ENCODE measurements at regions not wholly inside any gene's neighbourhood (a gene's known extent, or its start where the extent isn't known, plus 50 kb on each side); places are given as distances from the start of the nearest gene placed in this dataset.
"Not testable (repeated sequence)": the region's sequence is repeated elsewhere in the genome, so short reads cannot be mapped to it uniquely, and the experiment has no call there.

GRCh38 chr2:77721593-77721992, 199.4 kb upstream of the LRRTM4 start:
- no peak for DNase-seq (ENCODE audit: low read depth)

DNA sequence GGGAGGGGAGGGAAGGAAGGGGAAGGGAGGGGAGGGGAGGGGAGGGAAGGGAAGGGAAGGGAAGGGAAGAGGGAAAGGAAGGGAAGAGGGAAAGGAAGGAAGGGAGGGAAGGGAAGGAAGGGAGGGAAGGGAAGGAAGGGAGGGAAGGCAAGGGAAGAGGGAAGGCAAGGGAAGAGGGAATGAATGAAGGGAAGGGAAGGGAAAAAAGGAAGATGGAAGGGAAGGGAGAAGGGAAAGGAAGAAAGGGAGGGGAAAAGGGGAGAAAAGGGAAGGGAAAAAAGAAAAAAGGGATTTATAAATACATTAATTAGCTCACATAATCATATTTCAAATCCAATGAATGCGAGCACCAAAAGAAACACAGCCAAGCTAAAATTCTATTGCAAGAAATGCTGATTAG, 202.9 kb upstream of the LRRTM4 start:
- DNase-seq (ENCODE audit: low read depth): no peak

- not testable (repeated sequence) for DNase-seq (ENCODE audit: low read depth)
Observed at GRCh38 chr2:77734662-77735340, 212.6 kb upstream of the LRRTM4 start.

DNA sequence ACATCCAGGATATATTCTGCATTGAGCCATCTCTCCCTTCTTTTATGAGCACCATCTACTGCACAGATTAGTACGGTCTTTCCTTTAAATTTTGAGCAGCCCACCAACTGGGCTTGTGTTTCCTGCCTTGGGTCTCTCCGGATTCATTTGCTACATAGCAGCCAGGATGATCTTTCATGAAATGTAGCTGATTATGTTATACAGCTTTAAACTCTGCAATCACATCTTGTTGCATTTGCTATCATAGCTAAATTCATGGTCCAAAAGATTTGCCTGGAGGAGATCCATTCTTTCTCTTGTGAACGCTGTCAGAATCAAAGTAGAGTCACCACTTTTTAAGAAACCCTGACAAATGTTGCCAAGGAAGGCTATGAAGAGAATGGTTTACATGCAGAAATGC, 215.1 kb upstream of the LRRTM4 start:
- DNase-seq (ENCODE audit: low read depth): no peak

DNA sequence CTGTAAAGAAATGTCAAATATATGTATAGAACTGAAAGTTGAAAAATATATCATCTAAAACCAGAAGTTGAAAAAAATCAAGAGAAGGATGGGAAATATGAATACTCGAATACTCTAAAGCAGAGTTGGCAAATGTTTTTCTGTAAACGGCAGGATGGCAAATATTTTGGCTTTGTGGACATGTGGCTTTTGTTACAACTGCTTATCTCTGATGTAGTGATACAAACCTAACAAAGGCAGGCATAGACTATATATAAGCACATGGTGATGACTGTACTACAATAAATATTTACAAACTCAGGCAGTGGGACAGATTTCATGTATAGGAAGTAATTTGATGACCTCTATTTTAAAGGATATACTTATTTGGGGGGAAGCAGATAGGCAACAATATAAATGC, 224.6 kb upstream of the LRRTM4 start:
- DNase-seq (ENCODE audit: low read depth): no peak

DNA sequence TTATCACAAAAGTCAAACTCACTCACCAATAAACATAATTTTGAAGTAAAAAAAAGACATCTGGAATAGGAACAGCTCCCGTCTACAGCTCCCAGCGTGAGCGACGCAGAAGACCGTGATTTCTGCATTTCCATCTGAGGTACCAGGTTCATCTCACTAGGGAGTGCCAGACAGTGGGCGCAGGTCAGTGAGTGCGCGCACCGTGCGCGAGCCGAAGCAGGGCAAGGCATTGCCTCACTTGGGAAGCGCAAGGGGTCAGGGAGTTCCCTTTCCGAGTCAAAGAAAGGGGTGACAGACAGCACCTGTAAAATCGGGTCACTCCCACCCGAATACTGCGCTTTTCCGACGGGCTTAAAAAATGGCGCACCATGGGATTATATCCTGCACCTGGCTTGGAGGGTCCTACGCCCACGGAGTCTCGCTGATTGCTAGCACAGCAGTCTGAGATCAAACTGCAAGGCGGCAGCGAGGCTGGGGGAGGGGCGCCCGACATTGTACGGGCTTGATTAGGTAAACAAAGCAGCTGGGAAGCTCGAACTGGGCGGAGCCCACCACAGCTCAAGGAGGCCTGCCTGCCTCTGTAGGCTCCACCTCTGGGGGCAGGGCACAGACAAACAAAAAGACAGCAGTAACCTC, 231.7 kb upstream of the LRRTM4 start:
- not testable (repeated sequence) for DNase-seq (ENCODE audit: low read depth)

- DNase-seq (ENCODE audit: low read depth): no peak
Observed at GRCh38 chr2:77767388-77768076, 245.4 kb upstream of the LRRTM4 start.

DNA sequence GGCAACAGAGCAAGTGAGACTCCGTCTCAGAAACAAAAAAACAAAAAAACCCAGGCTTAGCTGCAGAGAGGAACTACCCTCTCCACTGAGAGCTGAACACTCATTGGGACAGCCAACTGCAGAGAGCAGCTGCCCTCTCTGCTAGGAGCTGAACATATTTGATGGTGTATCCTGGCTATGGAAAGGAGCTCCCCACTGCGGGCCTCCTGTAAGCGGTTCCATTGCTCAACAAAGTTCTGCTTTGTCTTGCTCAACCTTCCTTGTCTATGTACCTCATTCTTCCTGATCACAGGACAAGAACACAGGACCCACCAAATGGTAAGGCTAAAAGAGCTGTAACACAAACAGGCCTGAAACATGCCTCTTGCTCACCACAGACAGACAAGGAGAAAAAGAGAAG, 246.3 kb upstream of the LRRTM4 start:
- no peak for DNase-seq (ENCODE audit: low read depth)

DNA sequence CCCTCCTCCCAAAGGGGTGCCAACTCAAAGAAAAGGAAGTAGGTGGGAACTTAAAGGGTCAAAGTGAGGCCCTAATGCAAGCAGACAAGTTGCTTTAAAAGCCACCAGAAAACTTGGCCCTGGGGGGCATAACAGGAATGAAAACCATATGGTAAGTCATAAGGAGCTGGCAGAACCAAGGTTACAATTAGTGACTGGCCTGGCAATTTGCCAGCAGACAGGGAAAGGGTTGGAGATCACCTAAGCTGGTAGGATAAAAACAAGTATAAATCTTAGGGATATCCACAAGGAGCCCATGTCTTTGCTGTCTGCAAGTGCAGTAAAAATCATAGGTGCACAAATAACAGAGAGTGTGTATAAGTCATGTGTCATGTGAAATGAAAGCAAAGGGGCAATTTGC, 256.7 kb upstream of the LRRTM4 start:
- no peak for DNase-seq (ENCODE audit: low read depth)

DNA sequence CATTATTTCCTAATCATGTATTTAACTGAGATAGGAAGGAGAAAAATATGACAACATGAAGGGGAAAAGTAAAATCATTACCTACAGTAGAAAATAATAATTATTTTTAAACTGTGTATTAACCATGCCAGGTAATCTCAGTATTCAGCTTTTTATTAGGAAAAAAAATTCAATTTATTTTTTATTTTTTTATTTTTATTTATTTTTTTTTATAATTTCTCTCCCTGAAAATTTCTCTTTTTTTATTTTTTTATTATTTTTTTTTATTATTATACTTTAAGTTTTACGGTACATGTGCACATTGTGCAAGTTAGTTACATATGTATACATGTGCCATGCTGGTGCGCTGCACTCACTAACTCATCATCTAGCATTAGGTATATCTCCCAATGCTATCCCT, 271.3 kb upstream of the LRRTM4 start:
- DNase-seq (ENCODE audit: low read depth): not testable (repeated sequence)

DNA sequence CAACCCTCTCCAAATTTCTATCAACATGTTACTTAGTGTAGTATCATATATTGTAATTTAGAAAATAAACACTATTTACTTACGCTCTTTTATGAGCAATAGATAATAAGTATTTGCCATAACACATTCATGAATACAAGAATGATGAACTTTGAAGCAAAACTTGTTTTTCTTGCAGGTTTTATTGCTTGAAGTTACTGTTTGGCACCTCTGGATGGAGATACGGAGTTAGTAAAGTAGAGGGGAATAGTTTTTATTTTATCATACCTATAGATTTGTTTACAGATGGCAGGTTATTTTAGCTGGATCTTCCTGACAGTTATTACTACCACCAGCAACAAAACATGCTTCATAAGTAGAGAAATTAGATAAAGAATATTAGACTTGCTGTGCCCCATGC, 274.2 kb upstream of the LRRTM4 start:
- no peak for DNase-seq (ENCODE audit: low read depth)

DNA sequence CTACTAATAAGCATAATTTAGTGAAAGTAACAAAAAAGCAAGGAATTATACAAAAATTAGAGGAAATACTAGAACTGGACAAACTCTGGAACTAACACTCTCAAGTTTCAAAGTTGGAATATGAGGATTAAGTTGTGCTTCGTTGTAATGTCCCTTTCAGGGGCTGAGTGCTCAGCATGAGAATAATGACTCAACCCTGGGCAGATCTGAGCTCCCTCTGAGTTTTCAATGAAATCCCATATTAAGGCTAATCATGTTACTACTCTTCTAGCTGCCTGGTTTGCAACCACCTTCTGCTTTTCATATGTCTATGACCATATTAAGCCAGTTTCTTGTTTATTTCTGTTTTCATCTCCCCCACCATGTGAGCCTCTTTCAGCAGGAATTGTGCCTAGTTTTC, 274.9 kb upstream of the LRRTM4 start:
- DNase-seq (ENCODE audit: low read depth): no peak

DNA sequence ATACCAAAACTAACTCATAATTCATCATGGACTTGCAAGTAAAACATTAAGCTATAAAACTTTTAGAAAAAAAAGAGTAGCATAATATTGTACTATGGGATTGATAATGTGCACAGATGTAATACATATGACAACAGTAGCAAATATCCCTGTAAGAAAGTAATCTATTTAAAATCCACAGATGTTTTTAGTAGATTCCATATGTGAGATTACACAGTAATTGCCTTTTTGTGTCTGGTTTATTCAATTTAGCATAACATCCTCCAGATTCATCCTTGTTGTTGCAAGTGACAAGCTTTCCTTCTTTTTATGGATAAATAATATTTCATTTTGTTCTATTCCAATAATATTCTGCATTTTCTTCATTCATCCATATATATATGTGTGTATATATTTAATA, 278.2 kb upstream of the LRRTM4 start:
- DNase-seq (ENCODE audit: low read depth): no peak

DNA sequence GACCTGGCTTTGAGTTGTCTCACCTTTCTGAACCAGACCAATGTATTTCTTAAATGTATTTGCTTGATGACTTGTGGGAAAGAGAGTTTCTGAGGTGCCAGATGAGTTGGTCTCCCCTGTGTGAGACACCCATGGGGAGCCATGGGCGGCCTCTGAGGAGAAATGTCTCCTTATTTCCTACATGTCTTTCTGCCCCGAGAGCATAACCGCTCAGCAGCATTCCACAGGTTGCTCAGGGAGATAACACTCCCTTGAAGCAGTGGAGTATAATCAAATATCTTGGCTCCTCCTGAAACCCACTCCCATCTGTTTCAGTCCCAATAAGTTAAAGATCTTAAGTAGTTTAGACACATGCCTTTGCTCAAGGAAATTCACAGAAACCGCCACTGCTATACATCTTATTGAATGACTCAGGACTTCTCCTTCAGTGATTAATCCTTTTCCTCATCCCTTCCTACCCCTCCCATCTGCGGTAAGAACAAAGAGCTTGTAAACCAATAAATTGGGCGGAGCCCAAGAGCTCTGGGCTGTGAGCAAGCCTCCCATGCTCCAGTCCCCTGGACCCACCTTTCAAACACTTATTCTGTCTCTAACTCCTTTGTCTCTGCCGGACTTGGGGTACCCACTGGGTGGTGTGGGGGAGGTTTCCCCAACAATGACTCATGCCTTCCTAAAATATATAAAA, 285.5 kb upstream of the LRRTM4 start:
- peak; percentile 5 for DNase-seq (ENCODE audit: low read depth)

GRCh38 chr2:77808599-77808998, 286.4 kb upstream of the LRRTM4 start:
- no peak for DNase-seq (ENCODE audit: low read depth)

DNA sequence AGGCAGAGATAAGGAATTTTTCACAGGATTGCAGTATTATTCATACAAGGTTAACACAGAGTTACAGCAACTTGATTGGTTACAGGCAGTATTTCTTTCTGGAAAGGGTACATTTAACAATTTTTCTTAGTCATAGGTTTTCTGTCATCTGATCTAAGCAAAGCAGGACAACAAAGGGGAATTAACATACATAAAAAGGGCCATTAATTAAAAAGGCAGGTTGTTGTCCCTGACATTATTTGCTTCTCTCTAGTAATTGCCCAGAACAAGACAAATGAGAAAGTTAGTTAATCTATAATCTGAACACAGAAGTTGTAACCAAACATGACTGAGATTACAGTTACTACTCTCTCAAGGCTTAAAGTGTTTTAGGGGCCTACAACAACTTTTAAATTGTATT, 291.4 kb upstream of the LRRTM4 start:
- DNase-seq (ENCODE audit: low read depth): peak; percentile 2

DNA sequence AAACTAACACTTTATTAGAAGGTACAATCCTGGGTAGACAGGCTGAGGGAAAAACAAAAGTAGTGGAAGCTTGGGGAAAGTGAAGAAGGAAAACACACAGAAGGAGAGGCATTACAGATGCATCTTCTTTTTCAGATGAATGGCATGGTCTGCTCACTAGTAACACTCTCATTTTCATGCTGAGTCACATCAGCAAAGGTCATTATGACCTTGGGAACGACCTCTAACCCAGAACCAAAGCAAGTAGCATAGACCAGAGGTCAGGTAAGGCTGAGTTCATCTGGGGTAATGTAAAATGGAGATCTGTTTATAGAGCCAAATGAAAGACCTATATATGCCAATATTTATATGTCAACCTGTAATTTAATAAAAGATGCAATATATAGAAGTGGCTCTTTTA, 294.4 kb upstream of the LRRTM4 start:
- DNase-seq (ENCODE audit: low read depth): no peak

GRCh38 chr2:77818186-77818585, 296.0 kb upstream of the LRRTM4 start:
- no peak for DNase-seq (ENCODE audit: low read depth)

- DNase-seq (ENCODE audit: low read depth): no peak
Observed at GRCh38 chr2:77823028-77823427, 300.9 kb upstream of the LRRTM4 start.

DNA sequence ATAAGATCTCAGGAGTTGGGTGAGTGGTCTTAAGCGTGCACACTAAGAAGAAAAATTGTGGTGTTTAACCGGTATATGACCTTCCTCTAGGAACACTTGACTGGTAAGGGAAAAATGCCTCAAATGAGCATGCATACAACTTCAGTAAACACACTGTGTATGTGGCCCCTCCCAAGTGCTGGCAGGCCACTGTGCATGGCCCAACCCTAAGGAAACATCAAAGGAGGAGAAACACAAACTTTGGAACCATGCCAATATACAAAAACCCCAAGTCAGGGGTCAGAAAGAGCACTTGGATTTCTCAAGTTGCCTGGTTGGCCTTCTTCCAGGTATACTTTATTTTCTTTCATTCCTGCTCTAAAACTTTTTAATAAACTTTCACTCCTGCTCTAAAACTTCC, 308.9 kb upstream of the LRRTM4 start:
- no peak for DNase-seq (ENCODE audit: low read depth)

- no peak for DNase-seq (ENCODE audit: low read depth)
Observed at GRCh38 chr2:77831471-77831870, 309.3 kb upstream of the LRRTM4 start.

DNA sequence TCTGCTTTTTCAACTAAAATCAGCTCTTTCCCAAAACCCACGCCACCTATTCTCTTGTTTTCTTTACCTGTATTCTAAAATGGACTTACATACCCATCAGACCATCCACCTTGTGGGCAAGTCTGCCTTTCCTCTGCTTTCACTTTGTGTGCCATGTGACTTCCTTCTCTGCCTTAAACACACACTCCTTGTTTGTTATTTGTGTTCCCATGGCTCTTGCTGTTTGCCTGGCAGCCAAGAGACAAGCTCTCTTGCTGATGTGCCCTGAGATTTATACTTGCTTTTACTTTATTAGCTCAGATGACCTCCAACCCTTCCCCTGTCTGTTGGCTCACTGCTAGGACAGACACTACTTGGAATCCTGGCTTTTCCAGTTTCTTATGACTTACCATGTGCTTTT, 309.7 kb upstream of the LRRTM4 start:
- no peak for DNase-seq (ENCODE audit: low read depth)
